GM19035 (cell line): ENCODE measurements at regions not wholly inside any gene's neighbourhood (a gene's known extent, or its start where the extent isn't known, plus 50 kb on each side); places are given as distances from the start of the nearest gene placed in this dataset.

Experiments
- ATAC-seq: cut with Tn5 transposase; IDR thresholded peaks from one replicate; pipeline ENCODE4 v1.9.1; 2021; ENCODE audit not compliant: unreplicated experiment

- ATAC-seq, result no peak
Measured at GRCh38 chr21:27764056-27764455, 797.2 kb upstream of the ADAMTS5 start.

GRCh38 chr21:27761623-27762022 lies 794.7 kb upstream of the ADAMTS5 start:
- no peak for ATAC-seq

GRCh38 chr21:27759820-27760219 lies 792.9 kb upstream of the ADAMTS5 start:
- ATAC-seq, result no peak

- ATAC-seq, result no peak
Measured at GRCh38 chr21:27759091-27759659, 792.3 kb upstream of the ADAMTS5 start.

- no peak for ATAC-seq
Measured at GRCh38 chr21:27756191-27756590, 789.3 kb upstream of the ADAMTS5 start.

- ATAC-seq, result no peak
Measured at GRCh38 chr21:27743971-27744564, 777.2 kb upstream of the ADAMTS5 start.

GRCh38 chr21:27741736-27742135 lies 774.8 kb upstream of the ADAMTS5 start:
- no peak for ATAC-seq

GRCh38 chr21:27740084-27740483 lies 773.2 kb upstream of the ADAMTS5 start:
- ATAC-seq, result no peak

- ATAC-seq, result no peak
Measured at GRCh38 chr21:27739187-27739586, 772.3 kb upstream of the ADAMTS5 start.

GRCh38 chr21:27735699-27736098 lies 768.8 kb upstream of the ADAMTS5 start:
- ATAC-seq, result no peak

GRCh38 chr21:27734146-27734545 lies 767.3 kb upstream of the ADAMTS5 start:
- ATAC-seq, result no peak

- no peak for ATAC-seq
Measured at GRCh38 chr21:27725916-27726315, 759.0 kb upstream of the ADAMTS5 start.

- no peak for ATAC-seq
Measured at GRCh38 chr21:27722095-27722494, 755.2 kb upstream of the ADAMTS5 start.

- no peak for ATAC-seq
Measured at GRCh38 chr21:27721675-27722074, 754.8 kb upstream of the ADAMTS5 start.

GRCh38 chr21:27719226-27719625 lies 752.3 kb upstream of the ADAMTS5 start:
- ATAC-seq, result no peak

GRCh38 chr21:27715131-27715530 lies 748.2 kb upstream of the ADAMTS5 start:
- ATAC-seq, result no peak

GRCh38 chr21:27713154-27714109 lies 746.5 kb upstream of the ADAMTS5 start:
- no peak for ATAC-seq

- no peak for ATAC-seq
Measured at GRCh38 chr21:27704567-27705166, 737.8 kb upstream of the ADAMTS5 start.

- ATAC-seq, result no peak
Measured at GRCh38 chr21:27703791-27704190, 736.9 kb upstream of the ADAMTS5 start.

GRCh38 chr21:27700974-27701614 lies 734.2 kb upstream of the ADAMTS5 start:
- no peak for ATAC-seq

- ATAC-seq, result no peak
Measured at GRCh38 chr21:27695246-27695645, 728.4 kb upstream of the ADAMTS5 start.
